Activated CD8-positive, alpha-beta memory T cell treated with anti-CD3 and anti-CD28 coated beads, Interleukin-2, amount 50 U/mL, for 4 hours (primary cell): ENCODE measurements at regions not wholly inside any gene's neighbourhood (a gene's known extent, or its start where the extent isn't known, plus 50 kb on each side); places are given as distances from the start of the nearest gene placed in this dataset.

Source experiments
- DNase-seq: peaks from one replicate; pipeline ENCODE4 v3.0.0-alpha.2; 2020

DNA sequence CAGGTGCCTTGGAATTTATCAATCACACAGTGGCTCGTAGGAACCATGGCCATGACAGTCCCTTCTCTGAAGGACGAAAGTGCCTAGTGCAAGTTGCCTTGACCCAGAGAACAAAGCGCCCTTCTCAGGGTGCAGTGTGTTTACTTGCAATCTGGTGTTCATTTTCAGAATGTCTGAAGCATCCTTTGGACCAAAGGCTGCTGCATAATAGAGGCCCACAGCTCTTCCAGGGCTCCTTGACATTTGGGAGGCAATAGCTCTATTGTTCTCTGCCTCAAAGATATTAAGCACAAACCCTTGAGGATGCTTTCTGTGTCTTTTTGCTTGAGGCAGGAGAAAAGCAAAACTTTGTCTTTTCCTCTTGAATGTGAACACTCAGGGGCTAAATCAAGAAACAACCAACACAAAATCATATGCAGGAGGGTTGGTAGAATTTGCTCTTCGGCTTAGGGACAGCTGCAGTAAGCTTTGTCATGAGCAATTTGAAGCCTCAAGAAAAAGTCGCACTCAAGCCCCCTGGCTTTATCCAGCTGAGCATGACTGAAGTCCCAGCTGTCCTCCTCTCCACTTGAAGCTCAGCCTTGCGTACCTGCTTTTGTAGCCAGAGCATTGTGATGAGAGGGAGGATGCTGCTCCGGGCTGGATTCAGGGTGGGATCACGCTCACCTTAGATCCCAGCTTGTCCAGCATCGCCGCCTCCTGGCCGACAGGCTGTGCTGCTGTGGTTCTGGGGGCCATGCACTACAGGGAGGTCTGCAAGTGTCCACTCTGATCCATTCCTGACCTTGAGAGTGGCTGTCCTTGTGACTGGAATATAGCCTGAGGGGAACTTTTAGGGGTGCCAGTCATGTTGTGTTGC lies 495.4 kb downstream of the CDH26 start:
- DNase-seq, result no peak

DNA sequence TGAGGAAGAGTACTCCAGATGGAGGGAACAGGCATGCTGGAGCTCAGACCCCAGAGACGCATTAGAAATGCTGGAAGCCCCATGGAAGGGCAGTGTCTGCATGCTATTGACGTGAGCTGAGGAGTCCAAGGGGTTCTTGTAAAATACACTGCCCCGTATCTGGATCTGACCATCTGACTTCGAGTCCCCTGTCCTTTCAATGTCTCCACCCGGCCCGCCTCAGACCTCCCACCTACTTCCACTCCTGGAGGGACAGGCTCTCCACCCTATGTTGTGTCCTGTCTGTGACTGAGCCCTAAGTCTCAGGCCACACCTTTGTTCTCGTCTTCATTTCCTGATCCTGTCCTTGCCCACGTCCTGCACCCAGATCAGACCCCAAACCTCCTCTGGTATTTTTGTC lies 496.3 kb downstream of the CDH26 start:
- no peak for DNase-seq

DNA sequence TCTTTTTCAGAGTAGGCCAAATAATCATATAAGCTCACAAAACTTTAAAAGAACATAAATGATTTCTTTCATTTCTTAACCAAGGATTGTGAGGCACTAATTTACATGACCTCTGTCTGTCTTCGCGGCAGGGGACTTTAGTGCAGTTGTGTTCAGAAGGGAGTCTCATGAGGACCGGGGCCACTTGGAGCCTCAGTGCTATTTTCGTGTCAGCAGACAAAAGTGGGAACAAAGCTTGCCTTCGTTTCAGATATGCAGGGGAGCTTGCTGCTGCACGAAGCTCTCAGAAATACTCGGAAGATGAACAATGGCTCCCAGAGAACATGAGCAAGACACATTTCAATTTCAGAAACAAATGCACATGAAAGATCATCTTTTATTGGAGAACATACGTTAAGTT lies 497.0 kb downstream of the CDH26 start:
- no peak for DNase-seq

DNA sequence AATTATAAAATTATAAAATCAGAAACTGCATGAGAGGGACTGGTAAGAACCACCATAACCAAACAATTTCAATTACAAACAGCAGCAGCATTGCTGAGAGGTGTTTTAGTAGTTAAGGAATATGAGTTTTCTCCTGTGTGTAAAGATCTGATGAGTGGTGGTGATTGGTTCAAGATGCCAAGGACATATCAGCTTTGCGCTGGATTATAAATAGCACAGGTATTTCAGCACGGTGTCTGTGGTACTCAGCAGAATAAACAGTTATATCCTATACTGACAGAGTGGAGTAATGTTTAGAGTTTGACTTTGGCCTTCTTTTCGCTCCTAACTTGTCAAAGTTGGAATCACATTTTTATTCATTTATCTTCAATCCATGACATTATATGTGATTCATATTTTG lies 501.0 kb downstream of the CDH26 start:
- no peak for DNase-seq

DNA sequence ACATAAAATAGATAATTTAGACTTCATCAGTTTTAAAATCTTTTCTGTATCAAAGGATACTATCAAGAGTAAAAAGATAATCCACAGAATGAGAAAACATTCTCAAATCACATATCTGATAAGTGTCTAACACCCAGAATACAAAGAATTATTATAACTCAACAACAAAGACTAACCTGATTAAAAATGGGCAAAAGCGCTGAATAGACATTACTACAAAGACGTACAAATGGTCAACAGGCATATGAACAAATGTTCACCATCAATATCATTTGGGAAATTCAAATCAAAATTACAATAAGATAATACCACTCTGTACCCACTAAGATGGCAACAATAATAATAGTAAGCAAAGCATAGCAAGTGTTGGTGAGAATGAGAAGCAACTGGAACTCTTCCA lies 503.8 kb downstream of the CDH26 start:
- DNase-seq, result no peak

DNA sequence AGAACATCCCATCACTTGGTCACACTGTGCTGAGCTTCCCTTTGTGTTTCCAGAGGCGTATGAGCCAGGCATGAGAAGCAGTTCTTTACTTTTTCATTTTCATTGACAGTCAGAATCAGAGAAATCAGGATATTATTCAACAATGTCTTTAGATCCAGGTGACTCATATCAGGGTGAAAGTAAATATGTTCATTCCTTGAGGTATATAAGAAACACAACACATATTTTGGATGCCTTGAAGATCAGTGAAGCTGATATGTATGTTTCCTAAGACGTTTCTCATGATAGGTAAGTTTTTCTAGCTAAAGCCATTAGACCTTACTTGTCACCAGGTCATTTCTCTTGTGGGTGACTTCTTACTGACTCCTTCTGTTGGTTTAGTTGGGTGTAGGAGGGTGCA lies 505.6 kb downstream of the CDH26 start:
- DNase-seq, result no peak

DNA sequence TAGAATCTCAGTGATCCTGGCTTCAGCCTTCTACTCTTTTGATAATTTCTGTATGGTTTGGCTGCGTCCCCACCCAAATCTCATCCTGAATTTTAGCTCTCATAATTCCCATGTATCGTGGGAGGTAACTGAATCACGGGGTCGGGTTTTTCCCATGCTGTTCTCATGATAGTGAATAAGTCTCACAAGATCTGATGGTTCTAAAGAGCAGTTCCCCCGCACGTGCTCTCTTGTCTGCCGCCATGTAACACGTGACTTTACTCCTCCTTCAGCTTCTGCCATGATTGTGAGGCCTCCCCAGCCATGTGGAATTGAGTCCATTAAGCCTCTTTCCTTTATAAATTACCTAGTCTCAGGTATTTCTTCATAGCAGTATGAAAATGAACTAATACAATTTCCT lies 507.2 kb downstream of the CDH26 start:
- no peak for DNase-seq

DNA sequence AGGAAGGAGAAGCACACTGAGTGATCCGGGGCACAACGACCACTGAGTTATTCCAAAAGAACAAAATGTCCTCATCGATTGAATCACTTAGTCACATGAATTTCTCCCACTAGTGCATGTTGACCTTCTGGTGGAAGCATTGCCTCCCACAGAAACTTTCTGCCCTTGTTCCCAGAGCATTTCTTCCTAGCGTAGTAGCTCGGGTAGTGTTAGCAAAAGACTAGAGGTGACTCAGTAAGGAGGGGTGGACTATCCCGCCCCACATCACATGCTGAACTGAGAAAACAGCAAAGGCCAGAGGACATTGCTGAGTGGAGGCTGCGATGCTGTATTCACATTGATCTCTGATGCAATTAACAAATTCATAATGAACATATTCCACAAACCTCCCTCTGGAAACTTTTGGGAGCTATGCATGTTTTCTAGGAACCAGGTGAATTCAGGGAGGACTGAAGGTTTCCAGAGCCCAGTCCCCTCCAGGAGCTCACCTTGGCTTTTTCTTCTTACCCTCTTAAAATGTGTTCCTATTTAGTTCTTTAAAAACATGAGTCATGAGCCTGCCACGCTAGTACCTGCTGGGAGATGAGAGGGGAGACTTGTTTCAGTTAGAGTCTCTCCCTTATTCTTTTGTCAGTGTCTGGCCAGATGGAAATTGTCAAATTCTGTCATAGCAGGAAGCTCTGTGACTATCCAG lies 507.9 kb downstream of the CDH26 start:
- no peak for DNase-seq

DNA sequence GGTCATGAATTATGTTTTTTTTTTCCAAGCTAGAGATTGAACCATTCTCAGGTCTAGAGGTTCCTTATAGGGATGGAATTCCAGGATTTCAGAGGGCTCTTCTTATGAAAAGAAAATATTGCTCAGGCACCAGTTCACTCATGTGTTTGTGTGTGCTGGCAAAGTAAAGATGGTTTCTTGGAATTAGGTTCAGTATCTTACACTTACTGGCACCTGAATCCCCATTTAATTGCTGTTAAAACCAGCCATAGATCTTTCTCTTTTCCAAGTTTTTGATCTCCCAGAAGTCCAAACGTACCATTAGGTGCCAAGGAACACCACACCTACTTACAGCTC lies 508.4 kb downstream of the CDH26 start:
- no peak for DNase-seq

DNA sequence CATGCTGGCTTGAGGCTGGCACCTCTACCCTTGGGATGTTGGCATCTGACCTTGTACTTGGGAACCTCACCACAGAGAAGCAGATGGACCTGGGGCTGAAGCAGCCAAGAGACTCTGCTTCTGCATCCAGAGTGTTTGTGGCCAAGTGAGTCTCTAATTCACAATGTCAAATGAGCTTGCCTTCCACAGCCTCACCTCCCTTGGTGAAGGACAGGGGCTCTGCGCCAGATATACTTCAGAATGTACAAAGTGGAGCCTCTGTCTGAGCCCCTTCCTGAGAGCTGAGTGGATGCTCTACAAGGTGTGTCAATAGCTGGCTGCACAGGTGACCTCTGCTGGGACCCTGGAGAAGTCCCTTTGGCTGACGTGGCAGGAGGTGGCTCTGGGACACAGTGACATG lies 508.9 kb downstream of the CDH26 start:
- no peak for DNase-seq

DNA sequence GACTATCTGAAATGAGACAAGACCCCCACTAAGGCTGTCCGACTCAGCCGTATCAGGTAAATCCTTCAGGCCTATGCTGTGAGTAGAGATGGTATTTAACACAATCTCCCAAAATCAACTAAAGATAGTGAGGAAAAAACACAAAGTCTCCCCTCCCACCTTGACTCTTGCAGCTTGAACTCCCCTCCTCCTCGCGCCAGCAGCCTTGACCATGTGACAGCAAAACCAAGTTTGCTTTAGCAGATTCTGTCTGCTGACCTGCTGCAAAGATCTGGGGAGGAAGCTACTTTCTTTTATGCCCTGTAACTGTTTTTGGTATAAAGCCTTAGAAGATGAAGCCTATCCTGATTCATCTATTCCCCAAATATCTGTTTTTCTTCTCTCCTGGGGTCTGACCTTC lies 509.5 kb downstream of the CDH26 start:
- no peak for DNase-seq

DNA sequence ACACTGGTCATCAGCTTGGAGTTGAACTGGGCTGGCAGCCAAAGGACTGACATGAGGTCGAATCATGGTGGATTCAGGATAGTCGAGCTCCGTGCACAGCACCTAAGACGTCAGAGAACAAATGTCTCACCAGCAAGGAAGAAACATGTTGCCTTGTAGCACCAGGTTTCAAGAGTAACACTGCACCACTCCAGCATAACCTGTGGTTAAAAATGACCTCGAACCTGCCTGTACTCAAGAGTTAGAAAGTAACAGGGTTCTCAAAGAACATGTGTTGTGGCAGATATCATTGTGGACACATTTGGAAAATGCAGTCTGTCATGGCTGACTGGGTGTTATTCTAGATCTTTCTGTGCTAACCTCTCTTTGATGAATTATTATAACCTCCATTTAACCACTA lies 511.6 kb downstream of the CDH26 start:
- no peak for DNase-seq

DNA sequence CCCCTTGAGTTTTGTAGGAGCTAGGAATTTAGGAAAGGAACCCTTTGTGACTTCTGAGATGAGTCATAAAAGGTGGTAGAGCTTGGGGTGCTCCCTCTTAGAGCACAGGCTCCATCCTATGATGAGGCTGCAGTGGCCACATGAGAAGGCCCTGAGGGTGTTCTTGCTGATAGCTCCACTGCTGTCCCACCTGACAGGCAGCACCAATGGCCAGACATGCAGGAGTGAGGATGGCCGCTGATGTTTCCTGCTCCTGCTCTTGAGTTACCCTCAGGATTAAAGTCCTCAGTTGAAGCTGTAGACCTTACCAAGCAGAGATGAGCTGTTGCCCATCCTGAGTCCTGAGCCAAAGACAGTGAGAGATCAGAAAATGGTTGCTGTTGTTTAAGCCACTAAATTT lies 512.1 kb downstream of the CDH26 start:
- no peak for DNase-seq

DNA sequence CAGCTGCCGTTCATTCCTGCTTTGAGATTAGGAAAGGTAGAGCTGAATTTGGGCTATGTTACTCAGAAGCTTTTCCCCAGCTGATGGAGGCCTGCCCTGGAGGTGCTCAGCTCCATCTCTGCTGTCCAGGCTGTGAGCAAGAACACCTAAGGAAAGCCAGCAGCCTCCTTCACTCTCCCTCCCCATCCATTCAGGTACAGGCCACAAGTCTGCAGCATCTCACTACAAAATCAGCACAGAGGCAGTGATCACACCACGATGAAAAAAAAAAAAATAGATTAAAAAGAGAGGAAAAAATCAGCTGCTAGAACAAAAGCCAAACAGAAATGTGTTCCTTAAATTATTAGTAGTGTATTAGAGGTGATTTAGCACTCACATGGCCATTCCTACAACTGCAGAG lies 515.0 kb downstream of the CDH26 start:
- DNase-seq, result no peak

DNA sequence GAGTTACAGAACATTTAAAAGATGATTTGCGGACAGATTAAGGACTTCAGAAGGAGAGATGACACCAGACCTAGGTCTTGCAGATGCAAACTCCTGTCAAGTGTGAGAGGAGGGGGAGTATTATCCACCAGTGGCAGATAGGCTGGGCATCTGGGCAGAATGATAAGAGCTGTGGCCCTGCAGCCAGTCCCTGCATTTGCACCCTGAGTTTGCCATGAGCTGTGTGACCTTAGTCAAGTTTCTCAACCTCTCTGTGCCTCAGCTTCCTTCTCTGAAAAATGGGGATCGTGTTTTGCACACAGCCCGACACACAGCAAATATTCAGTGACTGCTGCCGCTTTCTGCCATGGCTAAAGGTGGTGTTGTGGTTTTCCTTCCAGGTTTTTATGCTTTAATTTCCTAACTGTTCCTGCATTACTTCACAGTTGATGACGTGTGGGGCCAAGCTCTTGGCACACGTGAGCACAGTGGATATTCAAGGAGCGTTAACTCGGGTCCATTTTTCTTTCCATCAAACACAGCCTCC lies 516.2 kb downstream of the CDH26 start:
- DNase-seq, result no peak

DNA sequence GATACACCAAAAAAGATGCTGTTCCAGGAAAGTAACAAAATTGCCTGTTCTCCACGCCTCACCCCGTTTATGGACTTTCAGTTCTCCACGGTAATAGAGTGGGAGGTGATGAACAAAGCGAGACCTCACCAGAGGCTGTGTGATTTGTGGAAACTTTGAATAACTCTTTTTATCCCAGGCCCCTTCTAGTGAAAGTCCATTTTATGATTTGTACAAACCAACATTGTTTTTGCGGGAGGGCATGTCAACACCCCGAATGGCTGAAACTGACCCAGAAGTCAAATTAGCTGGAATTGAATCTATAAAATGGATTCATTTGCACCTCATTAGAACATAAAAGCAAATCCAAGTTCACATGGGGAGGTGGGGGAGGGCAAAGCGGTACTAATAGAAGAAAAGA lies 517.8 kb downstream of the CDH26 start:
- no peak for DNase-seq

DNA sequence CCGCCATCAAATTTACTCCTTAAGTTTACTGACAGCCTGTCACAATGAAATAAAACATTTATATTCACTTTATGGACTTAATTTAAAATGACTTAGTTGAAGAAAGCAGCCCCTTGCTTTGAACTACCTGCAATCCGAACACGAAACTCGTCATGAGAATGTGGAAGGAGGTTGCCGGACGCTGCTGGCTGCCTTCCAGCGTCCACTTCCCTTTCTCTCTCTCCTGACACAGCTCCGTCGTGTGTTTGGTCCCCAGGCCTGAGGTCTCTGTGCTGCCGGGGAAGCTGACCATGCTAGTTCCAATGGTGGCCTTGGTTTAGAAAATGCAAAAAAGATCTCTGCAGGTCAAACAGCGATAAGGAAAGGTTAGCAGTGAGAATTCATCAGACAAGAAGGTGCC lies 519.7 kb downstream of the CDH26 start:
- DNase-seq, result no peak

DNA sequence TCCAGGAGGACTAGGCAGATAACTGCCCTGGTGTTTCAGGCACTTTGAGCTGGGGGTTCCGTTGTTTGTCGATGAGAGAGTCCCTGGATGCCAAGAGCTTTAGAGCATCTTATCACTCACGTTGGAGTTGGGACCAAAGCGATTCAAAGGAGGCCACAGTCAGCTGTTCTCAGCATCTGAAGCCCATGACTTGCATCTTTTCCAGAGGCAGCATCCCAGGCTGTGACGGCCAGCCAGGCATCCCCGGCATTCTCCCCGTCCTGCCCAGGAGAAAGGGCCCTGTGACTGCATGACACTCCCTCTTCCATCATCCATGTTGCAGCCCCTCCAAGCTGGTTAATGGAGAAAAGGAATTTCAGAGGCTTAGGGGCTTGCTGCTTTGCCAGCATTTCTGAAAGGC lies 520.3 kb downstream of the CDH26 start:
- no peak for DNase-seq

DNA sequence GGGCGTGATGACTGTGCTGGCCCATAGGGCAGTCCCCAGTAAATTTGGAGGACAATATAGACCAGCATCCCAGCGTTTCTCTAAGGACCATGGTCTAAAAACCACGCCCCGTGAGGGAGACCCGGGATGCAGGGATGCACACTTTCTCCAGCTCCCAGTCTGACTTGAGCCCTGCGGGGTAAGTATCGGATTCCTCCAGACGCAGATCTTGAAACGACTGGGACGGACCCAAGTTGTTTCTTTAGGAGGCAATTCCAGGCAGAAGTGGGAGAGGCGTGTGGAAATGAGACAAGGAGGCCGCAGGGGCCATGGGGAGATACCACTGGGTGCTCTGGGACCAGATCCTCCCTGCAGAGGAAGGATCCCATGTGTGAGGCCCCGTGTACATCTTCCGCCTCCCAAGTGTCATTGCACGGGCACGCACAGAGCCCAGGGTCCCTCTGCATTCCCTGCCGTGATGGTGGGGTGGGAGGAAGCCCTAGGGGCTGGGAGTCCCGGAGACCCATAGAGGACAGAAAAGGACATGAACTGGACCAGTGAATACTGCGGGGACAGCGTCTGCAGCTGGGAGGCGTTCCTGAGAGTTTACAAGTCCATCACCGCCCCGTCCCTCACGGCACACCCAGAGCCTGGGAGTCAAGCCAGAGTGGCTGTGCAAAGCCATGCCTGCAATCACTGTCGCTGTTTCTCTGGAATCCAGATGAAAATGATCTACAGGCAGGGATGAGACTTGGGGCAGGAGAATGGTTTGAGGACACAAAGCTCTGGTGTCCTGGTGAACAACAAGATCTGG lies 522.9 kb downstream of the CDH26 start:
- no peak for DNase-seq

DNA sequence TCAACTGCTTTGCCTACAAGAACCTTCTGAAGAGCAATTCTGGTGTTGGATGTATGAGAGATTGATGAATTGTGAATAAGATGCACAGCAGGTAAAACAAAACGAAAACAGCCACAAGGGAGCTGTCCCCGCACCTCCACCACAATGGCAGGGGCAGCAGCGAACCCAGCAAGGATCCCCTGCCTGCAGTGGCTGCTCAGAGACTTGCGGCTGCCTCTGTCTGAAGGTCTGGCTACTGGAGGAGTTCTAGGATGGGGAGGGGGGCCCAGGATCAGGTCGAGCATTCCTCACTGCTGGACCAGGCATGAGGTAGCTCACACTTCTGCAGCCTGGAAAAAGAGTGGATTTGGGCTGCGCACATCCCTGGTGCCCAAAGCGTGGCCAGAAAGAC lies 523.5 kb downstream of the CDH26 start:
- DNase-seq, result no peak

DNA sequence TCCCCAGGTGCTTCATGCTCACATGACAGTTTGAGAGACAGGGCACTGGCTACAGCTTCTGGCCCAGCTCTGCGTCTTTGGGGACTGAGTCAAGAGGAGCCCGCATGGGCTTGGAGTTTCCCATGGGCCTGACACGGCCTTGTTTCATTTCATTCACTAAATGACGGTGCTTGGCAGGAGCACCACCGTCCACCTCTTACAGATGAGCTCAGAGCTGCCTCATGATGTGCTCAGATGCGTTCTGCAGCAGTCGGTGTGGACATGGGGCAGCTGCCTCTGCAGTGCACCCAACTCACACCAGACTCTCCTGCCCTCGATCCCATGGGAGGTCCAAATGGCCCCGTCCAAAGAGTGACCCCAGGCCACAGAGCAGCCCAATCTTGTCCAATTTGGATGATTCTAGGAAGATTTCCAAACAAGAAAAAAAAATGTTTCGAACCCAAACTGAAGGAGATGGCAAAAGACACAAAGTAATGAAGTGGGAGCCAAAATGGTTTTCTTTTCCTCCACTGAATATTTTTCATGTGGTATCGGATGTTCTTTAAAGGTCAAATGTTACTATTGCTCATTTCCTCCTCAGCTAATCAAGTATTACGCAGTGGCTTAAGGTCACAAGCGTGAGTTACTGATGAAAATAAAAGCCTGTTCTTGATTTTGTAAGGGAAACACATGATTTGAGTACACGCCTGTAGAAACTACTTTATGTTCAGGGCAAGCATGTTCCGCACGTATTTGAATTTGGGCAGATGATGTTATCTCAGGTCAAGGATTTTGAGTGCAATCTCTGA lies 524.2 kb downstream of the CDH26 start:
- no peak for DNase-seq

DNA sequence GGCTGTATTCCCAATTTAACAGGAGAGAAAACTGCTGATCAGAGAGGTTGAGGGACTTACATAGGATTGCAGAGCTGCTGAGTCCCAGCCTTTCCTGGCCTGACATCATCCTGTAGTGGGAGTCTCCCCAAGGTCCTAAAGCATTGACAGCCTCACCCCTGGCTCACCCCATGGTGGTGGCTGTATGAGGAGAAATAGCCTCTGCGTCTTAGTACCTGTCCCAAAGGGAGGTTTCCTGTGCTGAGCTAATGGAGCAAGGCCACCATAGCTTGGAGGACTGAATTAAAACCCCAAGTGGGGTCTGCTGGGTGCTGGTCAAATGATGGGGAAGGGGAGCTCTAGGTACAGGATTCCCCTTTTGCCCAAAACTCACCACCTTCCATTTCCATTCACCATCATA lies 525.1 kb downstream of the CDH26 start:
- no peak for DNase-seq

DNA sequence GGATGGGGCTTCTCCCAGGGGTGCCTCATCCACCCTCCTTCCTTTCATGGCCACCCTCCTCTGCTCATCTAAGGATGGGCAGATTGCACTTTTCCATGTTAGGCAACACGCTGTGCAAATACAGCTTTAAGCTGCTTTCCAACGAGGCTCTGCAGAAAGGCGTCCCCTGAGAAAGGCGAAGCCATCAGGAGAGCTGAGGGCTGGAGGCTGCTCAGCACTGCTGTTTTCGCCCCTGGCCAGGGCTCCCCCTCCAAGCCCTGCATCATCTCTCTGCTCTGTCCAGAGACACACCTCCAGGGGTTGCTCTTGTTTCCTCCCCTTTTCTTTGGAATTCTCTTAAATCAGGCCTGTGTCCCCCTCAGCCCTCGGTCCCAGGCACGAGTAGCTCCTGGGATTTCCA lies 526.1 kb downstream of the CDH26 start:
- no peak for DNase-seq
